Keratinocyte (primary cell): ENCODE measurements at regions not wholly inside any gene's neighbourhood (a gene's known extent, or its start where the extent isn't known, plus 50 kb on each side); places are given as distances from the start of the nearest gene placed in this dataset.
A peak's percentile ranks its signal among the peaks of the same experiment; 100 is the strongest.

ENCODE experiments used
- DNase-seq: peaks from one replicate; pipeline ENCODE4 v3.0.0-alpha.2; 2011; ENCODE audit warnings: low read depth, missing footprints, low spot score
- FAIRE-seq: peaks from 2 replicates; lab custom pipeline; 2011; peaks lifted over from hg19 to GRCh38; lab: Jason Lieb, UNC
- H2AFZ ChIP-seq: 2 replicates; pipeline ENCODE4 v1.6.0; 2012; ENCODE audit warnings: low read length, control low read depth, inconsistent platforms; ENCODE audit not compliant: control insufficient read depth
- H3K27ac ChIP-seq: 2 replicates; pipeline ENCODE4 v1.5.1; 2011; ENCODE audit warnings: low read length; ENCODE audit not compliant: control insufficient read depth, insufficient read depth
- H3K27me3 ChIP-seq: 3 replicates; pipeline ENCODE4 v1.6.0; 2011; ENCODE audit warnings: low read length; ENCODE audit not compliant: control insufficient read depth, insufficient read depth; ENCODE audit errors: extremely low read depth
- H3K36me3 ChIP-seq, 2 experiments: 2 replicates in 1 of 2; 3 replicates in 1 of 2; pipeline ENCODE4 v1.5.1; 2011; ENCODE audit warnings: low read length in 2 of 2, mild to moderate bottlenecking in 1 of 2; ENCODE audit not compliant: control insufficient read depth in 2 of 2, insufficient read depth in 2 of 2; ENCODE audit errors: extremely low read depth in 1 of 2
- H3K4me1 ChIP-seq: 3 replicates; pipeline ENCODE4 v1.5.1; 2011; ENCODE audit warnings: low read length; ENCODE audit not compliant: control insufficient read depth, insufficient read depth; ENCODE audit errors: extremely low read depth
- H3K4me2 ChIP-seq: 3 replicates; pipeline ENCODE4 v1.6.0; 2011; ENCODE audit warnings: low read depth, low read length; ENCODE audit not compliant: control insufficient read depth, insufficient read depth; ENCODE audit errors: extremely low read depth
- H3K4me3 ChIP-seq, 3 experiments: fragments of 200-600 bp in 1 of 3; sonication (generic) in 1 of 3; 2 replicates in 2 of 3; 3 replicates in 1 of 3; pipeline ENCODE4 v1.5.1; 2011 to 2016; ENCODE audit warnings: low read length in 3 of 3, mild to moderate bottlenecking in 3 of 3, control low read depth in 2 of 3, inconsistent platforms in 1 of 3, low read depth in 1 of 3, mixed read lengths in 1 of 3, mixed run types in 1 of 3, moderate library complexity in 1 of 3; ENCODE audit not compliant: control insufficient read depth in 2 of 3, insufficient read depth in 2 of 3; ENCODE audit errors: extremely low read depth in 1 of 3
- H3K79me2 ChIP-seq: 2 replicates; pipeline ENCODE4 v1.6.0; 2012; ENCODE audit warnings: low read length; ENCODE audit not compliant: control insufficient read depth, insufficient read depth
- H3K9ac ChIP-seq: 3 replicates; pipeline ENCODE4 v1.6.0; 2011; ENCODE audit warnings: low read length; ENCODE audit not compliant: control insufficient read depth, insufficient read depth; ENCODE audit errors: extremely low read depth
- H3K9me1 ChIP-seq: 3 replicates; pipeline ENCODE4 v1.6.0; 2011; ENCODE audit warnings: low read length; ENCODE audit not compliant: control insufficient read depth, insufficient read depth; ENCODE audit errors: extremely low read depth
- H3K9me3 ChIP-seq: 2 replicates; pipeline ENCODE4 v1.5.1; 2012; ENCODE audit warnings: low read depth, low read length; ENCODE audit not compliant: control insufficient read depth
- H4K20me1 ChIP-seq: 3 replicates; pipeline ENCODE4 v1.6.0; 2011; ENCODE audit warnings: low read length; ENCODE audit not compliant: control insufficient read depth, insufficient read depth; ENCODE audit errors: extremely low read depth
- CTCF ChIP-seq, 3 experiments: IDR thresholded peaks in 1 of 3; conservative IDR thresholded peaks in 1 of 3; optimal IDR thresholded peaks in 1 of 3; 2 replicates in 2 of 3; 3 replicates in 1 of 3; pipeline versions ENCODE3 to v1.5.1; 2011; ENCODE audit warnings: low read length in 3 of 3, mild to moderate bottlenecking in 3 of 3, moderate library complexity in 2 of 3, control low read depth in 1 of 3, inconsistent platforms in 1 of 3; ENCODE audit not compliant: insufficient read depth in 2 of 3; ENCODE audit errors: extremely low read depth in 1 of 3
- EZH2 ChIP-seq: IDR thresholded peaks from one replicate; pipeline ENCODE4 v1.6.1; 2012; ENCODE audit warnings: inconsistent platforms, mild to moderate bottlenecking, low read length, moderate library complexity
- dilution Hi-C: fragments of 300-500 bp; cut with MboI; formaldehyde crosslinking; loops from one replicate; pipeline ENCODE4 v1.7.0; 2020; ENCODE audit warnings: low sequenced_read_pairs; ENCODE audit not compliant: extremely low pct_ligation_motif_present

- dilution Hi-C loops = no loop called here
- H3K4me2 ChIP-seq = no peak overlapping the region
Observed at GRCh38 chr13:34164582-34164981, 346.6 kb downstream of the RFC3 start.

GRCh38 chr13:34165158-34165557, 347.2 kb downstream of the RFC3 start:
- no peaks in the 10 kb centered on the region for H3K9me3 ChIP-seq

More at GRCh38 chr13:34164582-34164981, 346.6 kb downstream of the RFC3 start:
- H3K27ac ChIP-seq = no peak overlapping the region
- H3K9ac ChIP-seq = no peak overlapping the region
- FAIRE-seq = peak; percentile 71
- H3K27me3 ChIP-seq = no peaks in the 10 kb centered on the region
- H3K4me3 ChIP-seq = no peak overlapping the region
- no peaks in the 10 kb centered on the region for H3K9me3 ChIP-seq
- peak in 1 of 3 experiments; percentile 8 for TF ChIP-seq CTCF (optimal IDR thresholded peaks at IDR 0.05 in 1 of 3, IDR thresholded peaks at IDR 0.05 in 1 of 3, conservative IDR thresholded peaks at IDR 0.05 in 1 of 3; ENCODE audit: extremely low read depth in 1 of 3, insufficient read depth in 2 of 3, low read length in 3 of 3)
- no peak for TF ChIP-seq EZH2
- no peak for DNase-seq
- no peaks in the 10 kb centered on the region for H3K36me3 ChIP-seq
- H3K79me2 ChIP-seq = no peaks in the 10 kb centered on the region
- H4K20me1 ChIP-seq = no peaks in the 10 kb centered on the region
- H2AFZ ChIP-seq = peak overlapping the region; percentile 35
- no peaks in the 10 kb centered on the region for H3K9me1 ChIP-seq
- no peaks in the 10 kb centered on the region for H3K4me1 ChIP-seq

More at GRCh38 chr13:34165158-34165557, 347.2 kb downstream of the RFC3 start:
- no peaks in the 10 kb centered on the region for H3K27me3 ChIP-seq
- no peaks in the 10 kb centered on the region for H3K36me3 ChIP-seq
- DNase-seq = no peak
- no peak overlapping the region for H3K9ac ChIP-seq
- no peaks in the 10 kb centered on the region for H3K9me1 ChIP-seq
- no peaks in the 10 kb centered on the region for H4K20me1 ChIP-seq
- no peak overlapping the region for H3K4me2 ChIP-seq
- no peak overlapping the region for H3K27ac ChIP-seq
- no peak overlapping the region for H3K4me3 ChIP-seq
- H2AFZ ChIP-seq = no peak overlapping the region
- dilution Hi-C loops = no loop called here
- no peaks in the 10 kb centered on the region for H3K79me2 ChIP-seq
- no peak for TF ChIP-seq EZH2
- TF ChIP-seq CTCF (optimal IDR thresholded peaks at IDR 0.05 in 1 of 3, IDR thresholded peaks at IDR 0.05 in 1 of 3, conservative IDR thresholded peaks at IDR 0.05 in 1 of 3; ENCODE audit: extremely low read depth in 1 of 3, insufficient read depth in 2 of 3, low read length in 3 of 3) = no peak
- no peaks in the 10 kb centered on the region for H3K4me1 ChIP-seq
- FAIRE-seq = no peak
